Adrenal gland (tissue), 5 donors: ENCODE measurements at regions not wholly inside any gene's neighbourhood (a gene's known extent, or its start where the extent isn't known, plus 50 kb on each side); places are given as distances from the start of the nearest gene placed in this dataset.

Experiments
- POLR2A ChIP-seq, 2 donors: fragments of 450-650 bp; IDR thresholded peaks; one replicate each; pipeline ENCODE4 v1.6.1; 2017; ENCODE audit warnings: antibody characterized with exemption in 2 of 2, mild to moderate bottlenecking in 2 of 2, moderate library complexity in 1 of 2
- TF ChIP-seq, protein P1 (sequence below), 6 experiments: fragments of 450-650 bp in 4 of 6; fragments of 200-600 bp in 2 of 6; sonication (generic) in 1 of 6; IDR thresholded peaks; 1 replicate in 5 of 6; 2 replicates in 1 of 6; pipeline versions ENCODE4 v1.5.1 to v1.8.0; 2016 to 2021; ENCODE audit warnings: antibody characterized with exemption in 6 of 6, mild to moderate bottlenecking in 2 of 6, moderate library complexity in 1 of 6
- donor health status: DM: no; HTN: no; CAD: no.

DNA sequence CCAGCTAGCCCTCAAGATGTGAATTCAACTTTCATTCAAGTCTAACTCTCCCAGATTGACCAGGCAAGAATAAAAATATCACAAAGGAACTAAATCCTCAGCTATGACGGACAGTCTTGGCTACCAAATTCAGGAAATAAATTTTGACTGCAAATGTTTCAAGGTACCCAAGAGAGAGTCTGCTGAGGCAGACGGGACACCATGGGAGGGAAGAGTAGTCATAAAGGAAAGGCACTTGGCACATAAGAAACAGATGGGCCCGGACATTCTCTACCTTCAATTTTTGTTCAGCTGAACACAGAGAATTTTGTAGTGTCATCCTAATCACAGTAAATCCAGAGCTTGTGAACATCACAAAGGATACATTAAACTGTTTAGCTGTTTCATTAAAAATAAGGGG, 390.0 kb downstream of the DTWD2 start:
- TF ChIP-seq, protein P1, sequence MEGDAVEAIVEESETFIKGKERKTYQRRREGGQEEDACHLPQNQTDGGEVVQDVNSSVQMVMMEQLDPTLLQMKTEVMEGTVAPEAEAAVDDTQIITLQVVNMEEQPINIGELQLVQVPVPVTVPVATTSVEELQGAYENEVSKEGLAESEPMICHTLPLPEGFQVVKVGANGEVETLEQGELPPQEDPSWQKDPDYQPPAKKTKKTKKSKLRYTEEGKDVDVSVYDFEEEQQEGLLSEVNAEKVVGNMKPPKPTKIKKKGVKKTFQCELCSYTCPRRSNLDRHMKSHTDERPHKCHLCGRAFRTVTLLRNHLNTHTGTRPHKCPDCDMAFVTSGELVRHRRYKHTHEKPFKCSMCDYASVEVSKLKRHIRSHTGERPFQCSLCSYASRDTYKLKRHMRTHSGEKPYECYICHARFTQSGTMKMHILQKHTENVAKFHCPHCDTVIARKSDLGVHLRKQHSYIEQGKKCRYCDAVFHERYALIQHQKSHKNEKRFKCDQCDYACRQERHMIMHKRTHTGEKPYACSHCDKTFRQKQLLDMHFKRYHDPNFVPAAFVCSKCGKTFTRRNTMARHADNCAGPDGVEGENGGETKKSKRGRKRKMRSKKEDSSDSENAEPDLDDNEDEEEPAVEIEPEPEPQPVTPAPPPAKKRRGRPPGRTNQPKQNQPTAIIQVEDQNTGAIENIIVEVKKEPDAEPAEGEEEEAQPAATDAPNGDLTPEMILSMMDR (IDR thresholded peaks at IDR 0.05): no peak
- no peak for TF ChIP-seq POLR2A (IDR thresholded peaks at IDR 0.05)
